OCI-LY3 (cell line): ENCODE measurements at regions not wholly inside any gene's neighbourhood (a gene's known extent, or its start where the extent isn't known, plus 50 kb on each side); places are given as distances from the start of the nearest gene placed in this dataset.

Experiments used
- EZH2phosphoT487 ChIP-seq: fragments of 200-600 bp; shearing (Covaris generic); IDR thresholded peaks from 2 replicates; pipeline ENCODE4 v1.6.1; 2018; ENCODE audit warnings: antibody characterized with exemption, mixed run types, low read depth
- TF ChIP-seq, protein P1 (sequence below): fragments of 200-600, 300-600 bp; sonication (generic); IDR thresholded peaks from 2 replicates; pipeline ENCODE4 v1.5.1; 2014; ENCODE audit warnings: antibody characterized with exemption, low read length, low read depth

DNA sequence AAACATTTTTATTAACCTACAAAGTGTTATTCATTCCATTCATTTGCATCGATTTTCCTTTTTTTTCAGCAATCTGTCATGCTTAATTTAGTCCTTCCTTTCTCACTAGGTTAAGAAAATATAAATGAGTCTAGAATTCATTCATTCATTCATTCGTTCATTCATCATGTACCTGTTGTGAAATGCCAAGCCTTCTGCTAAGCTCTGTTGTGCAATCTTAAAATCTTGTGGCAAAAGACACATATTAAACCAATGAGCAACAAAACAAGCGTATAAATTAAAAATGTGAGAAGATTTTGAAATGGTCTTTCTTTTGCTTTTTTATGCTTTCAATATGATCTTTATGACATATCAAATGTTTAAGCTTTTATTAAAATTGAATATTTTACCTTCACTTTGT lies 88.6 kb upstream of the MAD2L1 start:
- TF ChIP-seq, protein P1, sequence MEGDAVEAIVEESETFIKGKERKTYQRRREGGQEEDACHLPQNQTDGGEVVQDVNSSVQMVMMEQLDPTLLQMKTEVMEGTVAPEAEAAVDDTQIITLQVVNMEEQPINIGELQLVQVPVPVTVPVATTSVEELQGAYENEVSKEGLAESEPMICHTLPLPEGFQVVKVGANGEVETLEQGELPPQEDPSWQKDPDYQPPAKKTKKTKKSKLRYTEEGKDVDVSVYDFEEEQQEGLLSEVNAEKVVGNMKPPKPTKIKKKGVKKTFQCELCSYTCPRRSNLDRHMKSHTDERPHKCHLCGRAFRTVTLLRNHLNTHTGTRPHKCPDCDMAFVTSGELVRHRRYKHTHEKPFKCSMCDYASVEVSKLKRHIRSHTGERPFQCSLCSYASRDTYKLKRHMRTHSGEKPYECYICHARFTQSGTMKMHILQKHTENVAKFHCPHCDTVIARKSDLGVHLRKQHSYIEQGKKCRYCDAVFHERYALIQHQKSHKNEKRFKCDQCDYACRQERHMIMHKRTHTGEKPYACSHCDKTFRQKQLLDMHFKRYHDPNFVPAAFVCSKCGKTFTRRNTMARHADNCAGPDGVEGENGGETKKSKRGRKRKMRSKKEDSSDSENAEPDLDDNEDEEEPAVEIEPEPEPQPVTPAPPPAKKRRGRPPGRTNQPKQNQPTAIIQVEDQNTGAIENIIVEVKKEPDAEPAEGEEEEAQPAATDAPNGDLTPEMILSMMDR = no peak
- TF ChIP-seq EZH2phosphoT487 = no peak
